ENCODE measurements at regions not wholly inside any gene's neighbourhood (a gene's known extent, or its start where the extent isn't known, plus 50 kb on each side); places are given as distances from the start of the nearest gene placed in this dataset.

DNA sequence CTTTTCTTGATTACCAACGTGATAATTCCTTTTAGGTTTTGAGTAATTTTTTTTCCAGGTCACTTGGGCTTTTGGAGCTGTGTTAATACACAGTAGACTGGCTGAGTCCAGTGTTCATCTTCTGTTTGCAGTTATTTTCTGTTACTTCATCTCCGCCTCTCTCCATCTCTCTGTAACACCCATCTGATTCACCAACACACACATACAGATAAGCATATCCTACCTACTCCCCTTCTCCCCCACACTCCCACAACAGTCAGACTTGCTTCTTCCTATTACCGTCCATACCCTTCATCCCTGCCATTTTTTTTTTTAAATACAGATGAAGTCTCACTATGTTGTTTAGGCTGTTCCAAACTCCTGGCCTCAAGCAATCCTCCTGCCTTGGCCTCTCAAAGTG is 72.7 kb upstream of the MANSC4 start:
- Histone ChIP-seq H3K27me3 (ENCODE audit: low read length) (no peaks in the 10 kb centered on the region), H3F3A (ENCODE audit: insufficient read depth) (no peaks in the 10 kb centered on the region), H2AFZ (ENCODE audit: low read depth, low read length, severe bottlenecking) (no peak overlapping the region), H3K27ac (ENCODE audit: low read depth, low read length) (no peak overlapping the region), H3K9me3 (ENCODE audit: insufficient read depth, low read length) (no peaks in the 10 kb centered on the region), H3K9ac (ENCODE audit: low read length) (no peak overlapping the region), H4K20me1 (ENCODE audit: low read depth, low read length) (no peaks in the 10 kb centered on the region), H3K36me3 (ENCODE audit: low read length) (0 out of 2 replicates have a peak, but pooled peaks cover 7% of the 10 kb centered on the region), H3K4me3 (ENCODE audit: insufficient read depth, low read length, poor library complexity, severe bottlenecking) (no peak overlapping the region), H3K4me2 (ENCODE audit: low read depth, low read length, poor library complexity, severe bottlenecking) (no peak overlapping the region), H3K9me2 (replicated peaks; ENCODE audit: insufficient read depth, low read length) (no peaks in the 10 kb centered on the region), H3K79me2 (ENCODE audit: insufficient read depth, low read length) (peaks cover 42% of the 10 kb centered on the region)
- no peak for TF ChIP-seq EZH2phosphoT487 (conservative IDR thresholded peaks at IDR 0.05; ENCODE audit: low read length)
- TF ChIP-seq CTCF (IDR thresholded peaks at IDR 0.05; ENCODE audit: insufficient read depth, low read length, poor library complexity, severe bottlenecking): no peak
